ENCODE measurements at regions not wholly inside any gene's neighbourhood (a gene's known extent, or its start where the extent isn't known, plus 50 kb on each side); places are given as distances from the start of the nearest gene placed in this dataset.

- TF ChIP-seq CTCF (IDR thresholded peaks at IDR 0.05; ENCODE audit: insufficient read depth, low read length): no peak
- no peak for TF ChIP-seq POLR2AphosphoS5 (IDR thresholded peaks at IDR 0.05; ENCODE audit: low read depth)
- TF ChIP-seq GABPA (IDR thresholded peaks at IDR 0.05; ENCODE audit: low read depth): no peak
- no peak for TF ChIP-seq REST (IDR thresholded peaks at IDR 0.05; ENCODE audit: insufficient replicate concordance, low read depth)
- no peak for TF ChIP-seq SPI1 (IDR thresholded peaks at IDR 0.05; ENCODE audit: borderline replicate concordance, low read depth)
Measured at GRCh38 chr1:39141925-39142324, 62.6 kb upstream of the MACF1 start.
